ENCODE measurements at regions not wholly inside any gene's neighbourhood (a gene's known extent, or its start where the extent isn't known, plus 50 kb on each side); places are given as distances from the start of the nearest gene placed in this dataset.
"Not testable (repeated sequence)": the region's sequence is repeated elsewhere in the genome, so short reads cannot be mapped to it uniquely, and the experiment has no call there.

- DNase-seq, result no peak
- no peaks in the 10 kb centered on the region for H3K27me3 ChIP-seq (ENCODE audit: control insufficient read depth in 1 of 2, insufficient read depth in 2 of 2, low read length in 1 of 2)
- no peaks in the 10 kb centered on the region for H3K4me1 ChIP-seq (ENCODE audit: control insufficient read depth in 1 of 2, insufficient read depth in 2 of 2, low read length in 2 of 2)
- 70 to 74% methylated on average over 2 of the region's 2 CpGs for WGBS, 2 donors
- ATAC-seq (ENCODE audit: low FRiP score), result no peak
- intact Hi-C loops (cut with DNase I), result no loop called here
- H3K4me3 ChIP-seq (ENCODE audit: low read length in 2 of 2), result no peak overlapping the region
- no peaks in the 10 kb centered on the region for H3K9me3 ChIP-seq (ENCODE audit: control insufficient read depth, low read length)
- H3K27ac ChIP-seq (ENCODE audit: low read depth in 1 of 2, low read length in 2 of 2), result no peak overlapping the region
- no peaks in the 10 kb centered on the region for H3K36me3 ChIP-seq (ENCODE audit: control insufficient read depth in 1 of 2, insufficient read depth in 2 of 2, low read length in 1 of 2)
Observed at GRCh38 chr6:139960671-139961070, 586.2 kb upstream of the CITED2 start.

- intact Hi-C loops (cut with DNase I), result no loop called here
- ATAC-seq (ENCODE audit: low FRiP score) (no peak), DNase-seq (no peak)
- 61 to 72% methylated on average over 2 of the region's 2 CpGs for WGBS, 2 donors
- Histone ChIP-seq H3K36me3 (ENCODE audit: control insufficient read depth in 1 of 2, insufficient read depth in 2 of 2, low read length in 1 of 2) (no peaks in the 10 kb centered on the region), H3K9me3 (ENCODE audit: control insufficient read depth, low read length) (no peaks in the 10 kb centered on the region), H3K27ac (ENCODE audit: low read depth in 1 of 2, low read length in 2 of 2) (no peak overlapping the region), H3K4me3 (ENCODE audit: low read length in 2 of 2) (no peak overlapping the region), H3K27me3 (ENCODE audit: control insufficient read depth in 1 of 2, insufficient read depth in 2 of 2, low read length in 1 of 2) (no peaks in the 10 kb centered on the region), H3K4me1 (ENCODE audit: control insufficient read depth in 1 of 2, insufficient read depth in 2 of 2, low read length in 2 of 2) (no peaks in the 10 kb centered on the region)
Observed at GRCh38 chr6:139955366-139956155, 581.1 kb upstream of the CITED2 start.

GRCh38 chr6:139954463-139955071, 580.1 kb upstream of the CITED2 start:
- intact Hi-C loops (cut with DNase I), result no loop called here

GRCh38 chr6:139953780-139954179, 579.3 kb upstream of the CITED2 start:
- peak in 1 of 2 donors; percentile 51 for DNase-seq
- H3K36me3 ChIP-seq (ENCODE audit: control insufficient read depth in 1 of 2, insufficient read depth in 2 of 2, low read length in 1 of 2); H3K9me3 ChIP-seq (ENCODE audit: control insufficient read depth, low read length); H3K4me1 ChIP-seq (ENCODE audit: control insufficient read depth in 1 of 2, insufficient read depth in 2 of 2, low read length in 2 of 2); intact Hi-C loops (cut with DNase I); H3K27me3 ChIP-seq (ENCODE audit: control insufficient read depth in 1 of 2, insufficient read depth in 2 of 2, low read length in 1 of 2); H3K27ac ChIP-seq (ENCODE audit: low read depth in 1 of 2, low read length in 2 of 2); ATAC-seq (ENCODE audit: low FRiP score); H3K4me3 ChIP-seq (ENCODE audit: low read length in 2 of 2): not testable (repeated sequence)
- WGBS, 2 donors, result 95 to 97% methylated on average over 11 of the region's 11 CpGs

More at GRCh38 chr6:139954463-139955071, 580.1 kb upstream of the CITED2 start:
- Histone ChIP-seq H3K4me3 (ENCODE audit: low read length in 2 of 2) (no peak overlapping the region), H3K36me3 (ENCODE audit: control insufficient read depth in 1 of 2, insufficient read depth in 2 of 2, low read length in 1 of 2) (no peaks in the 10 kb centered on the region), H3K4me1 (ENCODE audit: control insufficient read depth in 1 of 2, insufficient read depth in 2 of 2, low read length in 2 of 2) (no peaks in the 10 kb centered on the region), H3K27ac (ENCODE audit: low read depth in 1 of 2, low read length in 2 of 2) (no peak overlapping the region), H3K27me3 (ENCODE audit: control insufficient read depth in 1 of 2, insufficient read depth in 2 of 2, low read length in 1 of 2) (no peaks in the 10 kb centered on the region), H3K9me3 (ENCODE audit: control insufficient read depth, low read length) (no peaks in the 10 kb centered on the region)
- DNase-seq (no peak), ATAC-seq (ENCODE audit: low FRiP score) (no peak)

GRCh38 chr6:139951172-139951571, 576.7 kb upstream of the CITED2 start:
- no peaks in the 10 kb centered on the region for H3K9me3 ChIP-seq (ENCODE audit: control insufficient read depth, low read length)
- H3K4me3 ChIP-seq (ENCODE audit: low read length in 2 of 2), result no peak overlapping the region
- no peaks in the 10 kb centered on the region for H3K36me3 ChIP-seq (ENCODE audit: control insufficient read depth in 1 of 2, insufficient read depth in 2 of 2, low read length in 1 of 2)
- ATAC-seq (ENCODE audit: low FRiP score) (no peak), DNase-seq (no peak)
- 57 to 65% methylated on average over 3 of the region's 3 CpGs for WGBS, 2 donors
- H3K4me1 ChIP-seq (ENCODE audit: control insufficient read depth in 1 of 2, insufficient read depth in 2 of 2, low read length in 2 of 2), result no peaks in the 10 kb centered on the region
- H3K27me3 ChIP-seq (ENCODE audit: control insufficient read depth in 1 of 2, insufficient read depth in 2 of 2, low read length in 1 of 2), result no peaks in the 10 kb centered on the region
- no peak overlapping the region for H3K27ac ChIP-seq (ENCODE audit: low read depth in 1 of 2, low read length in 2 of 2)
- intact Hi-C loops (cut with DNase I), result no loop called here

GRCh38 chr6:139944976-139945375, 570.5 kb upstream of the CITED2 start:
- H3K4me1 ChIP-seq (ENCODE audit: control insufficient read depth in 1 of 2, insufficient read depth in 2 of 2, low read length in 2 of 2), result peaks cover 1 to 7% of the 10 kb centered on the region in 2 donors
- 90 to 93% methylated on average over 2 of the region's 2 CpGs for WGBS, 2 donors
- no peak overlapping the region for H3K27ac ChIP-seq (ENCODE audit: low read depth in 1 of 2, low read length in 2 of 2)
- DNase-seq (no peak), ATAC-seq (ENCODE audit: low FRiP score) (no peak)
- no peaks in the 10 kb centered on the region for H3K27me3 ChIP-seq (ENCODE audit: control insufficient read depth in 1 of 2, insufficient read depth in 2 of 2, low read length in 1 of 2)
- H3K36me3 ChIP-seq (ENCODE audit: control insufficient read depth in 1 of 2, insufficient read depth in 2 of 2, low read length in 1 of 2), result no peaks in the 10 kb centered on the region
- intact Hi-C loops (cut with DNase I), result no loop called here
- no peaks in the 10 kb centered on the region for H3K9me3 ChIP-seq (ENCODE audit: control insufficient read depth, low read length)
- no peak overlapping the region for H3K4me3 ChIP-seq (ENCODE audit: low read length in 2 of 2)

GRCh38 chr6:139944131-139944530, 569.7 kb upstream of the CITED2 start:
- 42 to 43% methylated on average over 3 of the region's 3 CpGs for WGBS, 2 donors
- no peak for ATAC-seq (ENCODE audit: low FRiP score)

GRCh38 chr6:139943391-139943790, 568.9 kb upstream of the CITED2 start:
- Histone ChIP-seq H3K4me3 (ENCODE audit: low read length in 2 of 2) (no peak overlapping the region), H3K36me3 (ENCODE audit: control insufficient read depth in 1 of 2, insufficient read depth in 2 of 2, low read length in 1 of 2) (no peaks in the 10 kb centered on the region), H3K27ac (ENCODE audit: low read depth in 1 of 2, low read length in 2 of 2) (no peak overlapping the region), H3K9me3 (ENCODE audit: control insufficient read depth, low read length) (no peaks in the 10 kb centered on the region), H3K4me1 (ENCODE audit: control insufficient read depth in 1 of 2, insufficient read depth in 2 of 2, low read length in 2 of 2) (peaks cover 1 to 7% of the 10 kb centered on the region in 2 donors), H3K27me3 (ENCODE audit: control insufficient read depth in 1 of 2, insufficient read depth in 2 of 2, low read length in 1 of 2) (no peaks in the 10 kb centered on the region)
- DNase-seq (no peak), ATAC-seq (ENCODE audit: low FRiP score) (no peak)
- intact Hi-C loops (cut with DNase I), result loop anchor here in 1 of 2 donors (2.0 kb wide), 1 partner anchor 569 kb away; the partner anchor contains the start of gene CITED2

More at GRCh38 chr6:139944131-139944530, 569.7 kb upstream of the CITED2 start:
- H3K9me3 ChIP-seq (ENCODE audit: control insufficient read depth, low read length), result no peaks in the 10 kb centered on the region
- no peak overlapping the region for H3K4me3 ChIP-seq (ENCODE audit: low read length in 2 of 2)
- H3K27me3 ChIP-seq (ENCODE audit: control insufficient read depth in 1 of 2, insufficient read depth in 2 of 2, low read length in 1 of 2), result no peaks in the 10 kb centered on the region
- no peaks in the 10 kb centered on the region for H3K36me3 ChIP-seq (ENCODE audit: control insufficient read depth in 1 of 2, insufficient read depth in 2 of 2, low read length in 1 of 2)
- H3K27ac ChIP-seq (ENCODE audit: low read depth in 1 of 2, low read length in 2 of 2), result no peak overlapping the region
- H3K4me1 ChIP-seq (ENCODE audit: control insufficient read depth in 1 of 2, insufficient read depth in 2 of 2, low read length in 2 of 2), result peaks cover 1 to 7% of the 10 kb centered on the region in 2 donors
- intact Hi-C loops (cut with DNase I), result no loop called here
- DNase-seq, result no peak

- no peak for ATAC-seq (ENCODE audit: low FRiP score)
- WGBS, 2 donors, result 81 to 82% methylated on average over 5 of the region's 5 CpGs
Observed at GRCh38 chr6:139942331-139942730, 567.9 kb upstream of the CITED2 start.

More at GRCh38 chr6:139942331-139942730, 567.9 kb upstream of the CITED2 start:
- Histone ChIP-seq H3K9me3 (ENCODE audit: control insufficient read depth, low read length) (no peaks in the 10 kb centered on the region), H3K4me1 (ENCODE audit: control insufficient read depth in 1 of 2, insufficient read depth in 2 of 2, low read length in 2 of 2) (peaks cover 1 to 7% of the 10 kb centered on the region in 2 donors), H3K27ac (ENCODE audit: low read depth in 1 of 2, low read length in 2 of 2) (peak overlapping the region in 1 of 2 donors; percentile 42), H3K4me3 (ENCODE audit: low read length in 2 of 2) (no peak overlapping the region), H3K36me3 (ENCODE audit: control insufficient read depth in 1 of 2, insufficient read depth in 2 of 2, low read length in 1 of 2) (no peaks in the 10 kb centered on the region), H3K27me3 (ENCODE audit: control insufficient read depth in 1 of 2, insufficient read depth in 2 of 2, low read length in 1 of 2) (no peaks in the 10 kb centered on the region)
- intact Hi-C loops (cut with DNase I), result loop anchor here in 1 of 2 donors (2.0 kb wide), 1 partner anchor 568 kb away; the partner anchor contains the start of gene CITED2
- no peak for DNase-seq
